Heart left ventricle (tissue), 16 donors: ENCODE measurements at regions not wholly inside any gene's neighbourhood (a gene's known extent, or its start where the extent isn't known, plus 50 kb on each side); places are given as distances from the start of the nearest gene placed in this dataset.
A peak's percentile ranks its signal among the peaks of the same experiment; 100 is the strongest.

Experiments used
- ATAC-seq, 4 donors: fragments of 200-7000 bp; cut with Tn5 transposase; one replicate each; pipeline ENCODE4 v1.9.1; 2020 to 2022; ENCODE audit warnings: moderate library complexity in 4 of 4, mild to moderate bottlenecking in 3 of 4, moderate number of reproducible peaks in 1 of 4
- DNase-seq, 5 donors: peaks; one replicate each; pipeline ENCODE4 v3.0.0-alpha.2; 2020
- H3K27ac ChIP-seq, 12 donors: fragments of 200-600 bp; sonication (generic) in 4 of 12; one replicate each; pipeline versions ENCODE4 v1.5.0 to v1.8.0; 2016 to 2022; ENCODE audit warnings: mild to moderate bottlenecking in 2 of 12
- H3K27me3 ChIP-seq, 9 donors: fragments of 200-600 bp; sonication (generic) in 2 of 9; one replicate each; pipeline versions ENCODE4 v1.5.1 to v1.8.0; 2016 to 2022; ENCODE audit warnings: mild to moderate bottlenecking in 3 of 9
- H3K36me3 ChIP-seq, 9 donors: fragments of 200-600 bp; sonication (generic) in 2 of 9; one replicate each; pipeline versions ENCODE4 v1.5.0 to v1.8.0; 2018 to 2022; ENCODE audit warnings: mild to moderate bottlenecking in 2 of 9
- H3K4me1 ChIP-seq, 12 donors: fragments of 200-600 bp; sonication (generic) in 4 of 12; one replicate each; pipeline versions ENCODE4 v1.5.0 to v1.8.0; 2016 to 2022; ENCODE audit warnings: mild to moderate bottlenecking in 3 of 12
- H3K4me3 ChIP-seq, 12 donors: fragments of 200-600 bp; sonication (generic) in 4 of 12; one replicate each; pipeline versions ENCODE4 v1.5.0 to v1.8.0; 2017 to 2022; ENCODE audit warnings: mild to moderate bottlenecking in 9 of 12, moderate library complexity in 4 of 12
- H3K9me3 ChIP-seq, 12 donors: fragments of 200-600 bp; sonication (generic) in 4 of 12; one replicate each; pipeline versions ENCODE4 v1.5.0 to v1.8.0; 2016 to 2022; ENCODE audit warnings: mild to moderate bottlenecking in 1 of 12
- CTCF ChIP-seq, 12 donors: fragments of 200-600 bp; sonication (generic) in 4 of 12; IDR thresholded peaks; one replicate each; pipeline versions ENCODE4 v1.5.0 to v1.8.0; 2018 to 2022; ENCODE audit warnings: antibody characterized with exemption in 12 of 12, mild to moderate bottlenecking in 5 of 12
- POLR2A ChIP-seq, 2 donors: fragments of 450-650 bp; IDR thresholded peaks; one replicate each; pipeline ENCODE4 v1.6.1; 2017; ENCODE audit warnings: antibody characterized with exemption in 2 of 2, mild to moderate bottlenecking in 2 of 2, moderate library complexity in 2 of 2
- WGBS, 4 donors: extraction: QIAGEN DNeasy Blood & Tissue Kit in 2 of 4; methylation state at CpG; one replicate each; pipeline versions ENCODE4 v1.1.5 to v1.1.7; 2013 to 2018; 5-methylcytosine and 5-hydroxymethylcytosine counted together
- intact Hi-C, 10 donors: fragments of 100-400 bp; cut with DNase I; formaldehyde crosslinking; loops; one replicate each; pipeline versions ENCODE4 v1.11.1 to v1.14.2; 2022
- donor health status: ischemic (EF 13 %, LVEDD 7.1; RV severe dilation, severe dysfunction).
- donor health status: healthy with polysubstance abuse.
- donor health status: DM: no; HTN: yes; CAD: no.
- donor health status: DM: no; HTN: no; CAD: no.
- donor health status: ischemic (EF 25% LVEDD 6.9; RV normal size, moderate dysfunction).
- donor health status: ischemic (EF 25% LVEDD 5.7; RV mildly dilated, moderate dysfunction).
- donor health status: healthy.
- donor health status: DM: yes; HTN: yes; CAD: no.
- donor health status: ischemic (EF 35%, LVEDD 5.7; RV mildly dilated, moderate dysfunction).
- donor health status: nonischemic (EF 11% LVEDD 7.7; RV severe dilation, severe dysfunction).
- donor health status: DM: yes; HTN: yes; CAD: no.
- donor health status: PGD.
- donor health status: ischemic (EF 29% LVEDD 5.4; RV normal size, mild dysfunction).
- donor health status: nonischemic (EF 23%, LVEDD 6.1; RV moderate dilation, normal function).

GRCh38 chr10:33556103-33556502 lies 221.6 kb upstream of the NRP1 start:
- H3K9me3 ChIP-seq: no peaks in the 10 kb centered on the region
- no peak overlapping the region for H3K27ac ChIP-seq
- TF ChIP-seq POLR2A (IDR thresholded peaks at IDR 0.05): no peak
- no peak for TF ChIP-seq CTCF (IDR thresholded peaks at IDR 0.05)
- intact Hi-C loops: no loop called here
- 84 to 100% (median 93%) methylated on average over 1 of the region's 1 CpG for WGBS, 4 donors
- H3K36me3 ChIP-seq: no peaks in the 10 kb centered on the region
- no peak overlapping the region for H3K4me3 ChIP-seq
- peaks cover 0 to 7% (median 2%) of the 10 kb centered on the region in 12 donors for H3K4me1 ChIP-seq
- H3K27me3 ChIP-seq: no peaks in the 10 kb centered on the region
- DNase-seq (no peak), ATAC-seq (peak in 3 of 4 donors; percentile 22 to 61 (median 58))

GRCh38 chr10:33553748-33554571 lies 219.5 kb upstream of the NRP1 start:
- Histone ChIP-seq H3K4me1 (peaks cover 0 to 7% (median 2%) of the 10 kb centered on the region in 12 donors), H3K27me3 (no peaks in the 10 kb centered on the region), H3K4me3 (no peak overlapping the region), H3K9me3 (no peaks in the 10 kb centered on the region), H3K27ac (no peak overlapping the region), H3K36me3 (no peaks in the 10 kb centered on the region)
- TF ChIP-seq POLR2A (IDR thresholded peaks at IDR 0.05): no peak
- no peak for TF ChIP-seq CTCF (IDR thresholded peaks at IDR 0.05)
- 80 to 88% (median 86%) methylated on average over 11 of the region's 11 CpGs for WGBS, 4 donors
- no peak for ATAC-seq
- no peak for DNase-seq
- intact Hi-C loops: loop anchor here in 1 of 10 donors (5.0 kb wide), 1 partner anchor 217 kb away; no protein-coding TSS in a partner anchor

DNA sequence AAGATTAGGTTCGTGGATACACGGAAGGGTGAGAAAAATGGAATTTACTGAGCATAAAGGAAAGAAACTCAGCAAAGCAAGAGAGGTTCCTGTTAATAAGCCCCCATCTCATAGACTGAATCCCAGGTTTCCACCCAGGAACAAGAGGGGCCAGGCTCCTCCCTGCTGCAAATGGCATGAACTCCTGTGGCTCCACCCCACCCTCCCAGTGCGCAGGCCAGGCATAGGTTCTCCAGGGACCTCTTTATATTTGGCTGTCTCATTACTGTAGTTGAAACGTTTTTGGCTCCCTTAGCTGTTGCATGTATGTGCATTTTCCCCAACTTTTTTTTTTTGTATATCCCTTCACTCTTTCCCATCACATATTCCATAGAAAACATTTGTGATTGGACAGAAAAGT lies 217.8 kb upstream of the NRP1 start:
- H3K4me1 ChIP-seq: peaks cover 0 to 7% (median 2%) of the 10 kb centered on the region in 12 donors
- intact Hi-C loops: loop anchor here in 1 of 10 donors (5.0 kb wide), 1 partner anchor 215 kb away; no protein-coding TSS in a partner anchor
- no peak for ATAC-seq
- no peak overlapping the region for H3K4me3 ChIP-seq
- TF ChIP-seq POLR2A (IDR thresholded peaks at IDR 0.05): no peak
- no peak for TF ChIP-seq CTCF (IDR thresholded peaks at IDR 0.05)
- no peak for DNase-seq
- H3K9me3 ChIP-seq: no peaks in the 10 kb centered on the region
- H3K36me3 ChIP-seq: no peaks in the 10 kb centered on the region
- H3K27ac ChIP-seq: no peak overlapping the region
- no peaks in the 10 kb centered on the region for H3K27me3 ChIP-seq
- WGBS, 4 donors: 73 to 83% (median 76%) methylated on average over 4 of the region's 4 CpGs

DNA sequence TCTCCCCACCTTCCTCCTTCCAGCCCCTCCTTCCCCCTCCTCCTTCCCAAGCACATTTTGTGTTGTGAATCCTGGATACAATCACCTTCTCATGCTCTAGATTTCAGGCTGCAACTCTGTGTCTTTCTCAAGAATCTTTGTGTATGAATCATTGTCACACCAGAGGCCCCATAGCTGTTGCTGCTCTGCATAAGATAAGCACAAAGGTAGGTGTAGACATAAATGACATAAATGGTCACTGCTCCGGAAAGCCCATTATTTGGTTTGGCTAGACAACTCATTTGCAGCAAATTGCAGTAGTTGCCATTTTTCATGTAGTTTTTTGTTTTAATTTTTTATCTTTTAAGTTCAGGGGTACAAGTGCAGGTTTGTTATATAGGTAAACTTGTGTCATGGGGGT lies 216.3 kb upstream of the NRP1 start:
- DNase-seq (no peak), ATAC-seq (no peak)
- Histone ChIP-seq H3K27me3 (no peaks in the 10 kb centered on the region), H3K36me3 (no peaks in the 10 kb centered on the region), H3K9me3 (no peaks in the 10 kb centered on the region), H3K27ac (no peak overlapping the region), H3K4me1 (peaks cover 0 to 7% (median 0%) of the 10 kb centered on the region in 12 donors), H3K4me3 (no peak overlapping the region)
- TF ChIP-seq POLR2A (IDR thresholded peaks at IDR 0.05): no peak
- no peak for TF ChIP-seq CTCF (IDR thresholded peaks at IDR 0.05)
- intact Hi-C loops: loop anchor here in 1 of 10 donors (5.0 kb wide), 1 partner anchor 214 kb away; no protein-coding TSS in a partner anchor
- WGBS, 4 donors: 87 to 93% (median 90%) methylated on average over 1 of the region's 1 CpG
